GM18508 (cell line): ENCODE measurements at regions not wholly inside any gene's neighbourhood (a gene's known extent, or its start where the extent isn't known, plus 50 kb on each side); places are given as distances from the start of the nearest gene placed in this dataset.
"Not testable (repeated sequence)": the region's sequence is repeated elsewhere in the genome, so short reads cannot be mapped to it uniquely, and the experiment has no call there.

Source experiments
- ATAC-seq: cut with Tn5 transposase; IDR thresholded peaks from one replicate; pipeline ENCODE4 v1.9.1; 2021; ENCODE audit warnings: moderate number of reproducible peaks; ENCODE audit not compliant: insufficient read depth, unreplicated experiment

DNA sequence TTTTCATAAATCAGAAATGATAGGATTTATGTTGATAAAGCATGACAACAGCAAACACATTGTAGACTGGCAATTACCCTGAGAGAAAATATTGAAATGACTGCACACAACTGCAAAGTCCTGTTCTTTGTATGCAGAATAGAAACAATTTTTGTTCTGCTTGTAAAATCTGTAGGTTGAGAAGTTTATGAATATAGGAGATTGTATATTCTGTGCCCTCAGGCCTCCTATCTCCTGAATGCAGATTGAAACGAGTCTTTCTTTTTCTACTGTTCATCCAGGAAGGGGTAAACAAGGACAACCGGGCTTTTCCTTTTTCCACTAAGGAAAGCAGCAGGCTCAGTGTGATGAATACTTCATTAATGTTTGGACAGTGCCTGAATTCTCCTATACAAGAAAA lies 95.0 kb upstream of the HAPLN1 start:
- ATAC-seq: no peak

DNA sequence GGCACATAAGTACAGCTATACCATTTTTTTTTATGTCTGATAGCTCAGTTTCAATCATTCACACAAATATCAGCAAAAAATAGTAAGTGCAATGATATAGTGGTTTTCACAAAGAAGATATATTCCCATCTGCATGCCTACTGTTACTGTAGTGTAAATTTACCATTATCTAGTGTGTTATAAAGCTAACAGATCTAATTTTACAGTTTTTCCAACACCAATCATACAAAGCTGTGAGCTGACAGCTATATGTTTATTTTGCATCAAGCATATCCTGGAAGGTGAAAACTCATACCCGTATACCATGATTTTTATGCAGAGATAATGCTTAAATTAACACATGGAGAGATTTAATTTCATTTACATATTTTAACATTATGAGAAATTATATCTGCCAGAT lies 89.9 kb upstream of the HAPLN1 start:
- no peak for ATAC-seq

DNA sequence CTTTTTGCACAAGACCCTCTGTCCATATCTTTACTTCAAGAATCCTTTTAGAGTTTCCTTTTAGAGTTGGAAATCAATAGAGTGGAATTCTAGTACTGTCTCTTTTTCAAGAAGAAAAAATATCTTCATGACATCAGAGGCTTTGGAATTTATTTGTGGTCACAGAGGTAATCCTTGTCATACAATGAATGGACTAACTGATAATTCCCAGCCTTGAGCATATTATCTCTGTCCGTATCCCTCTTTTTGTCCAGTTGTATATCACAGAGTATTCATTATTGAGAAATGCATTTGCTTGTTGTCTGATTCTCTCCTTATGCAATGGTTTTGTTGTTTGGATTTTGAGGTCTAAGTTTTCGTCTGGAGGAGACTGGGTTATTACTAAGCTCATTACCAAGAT lies 82.0 kb upstream of the HAPLN1 start:
- ATAC-seq: no peak

DNA sequence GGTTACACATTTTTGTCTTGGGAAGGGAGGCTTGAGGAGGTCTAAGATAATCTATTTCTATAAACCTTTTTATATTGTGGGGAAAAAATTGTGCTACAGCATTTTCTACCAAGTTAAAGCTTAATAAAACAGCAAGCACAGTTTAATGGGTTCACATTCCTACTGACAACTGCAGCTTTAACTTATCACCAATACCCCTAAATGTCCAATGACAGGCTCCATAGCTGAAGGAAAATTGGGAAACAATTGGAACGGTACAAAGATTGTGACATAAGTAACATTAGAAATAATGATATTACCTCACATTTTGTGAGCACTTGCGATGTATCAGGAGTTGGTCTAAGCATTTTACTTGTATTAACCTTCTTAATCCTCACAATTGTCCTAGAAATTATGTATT lies 79.5 kb upstream of the HAPLN1 start:
- no peak for ATAC-seq

DNA sequence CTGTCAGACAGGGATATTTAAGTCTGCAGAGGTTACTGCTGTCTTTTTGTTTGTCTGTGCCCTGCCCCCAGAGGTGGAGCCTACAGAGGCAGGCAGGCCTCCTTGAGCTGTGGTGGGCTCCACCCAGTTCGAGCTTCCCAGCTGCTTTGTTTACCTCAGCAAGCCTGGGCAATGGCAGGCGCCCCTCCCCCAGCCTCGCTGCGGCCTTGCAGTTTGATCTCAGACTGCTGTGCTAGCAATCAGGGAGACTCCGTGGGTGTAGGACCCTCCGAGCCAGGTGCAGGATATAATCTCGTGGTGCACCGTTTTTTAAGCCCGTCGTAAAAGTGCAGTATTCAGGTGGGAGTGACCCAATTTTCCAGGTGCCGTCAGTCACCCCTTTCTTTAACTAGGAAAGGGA lies 78.4 kb upstream of the HAPLN1 start:
- ATAC-seq: not testable (repeated sequence)

DNA sequence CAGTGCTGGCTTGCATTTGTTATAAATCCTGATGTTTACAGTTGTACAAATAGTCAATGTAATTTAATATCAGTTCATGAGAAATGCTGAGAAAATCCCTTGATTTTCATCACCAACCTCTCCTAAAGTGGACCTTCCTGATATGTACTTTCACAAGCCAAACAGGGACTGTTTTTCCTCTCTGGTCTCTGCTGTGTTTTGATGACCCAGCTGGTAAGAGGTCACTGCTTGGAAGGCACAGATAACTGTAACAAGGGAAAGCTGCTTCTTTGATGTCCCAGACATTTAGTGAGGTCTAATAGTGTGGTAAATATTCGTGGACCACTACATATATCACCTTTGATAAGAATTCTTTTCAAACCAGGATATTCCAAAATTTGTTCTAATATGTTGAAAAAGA lies 68.7 kb upstream of the HAPLN1 start:
- ATAC-seq: no peak

DNA sequence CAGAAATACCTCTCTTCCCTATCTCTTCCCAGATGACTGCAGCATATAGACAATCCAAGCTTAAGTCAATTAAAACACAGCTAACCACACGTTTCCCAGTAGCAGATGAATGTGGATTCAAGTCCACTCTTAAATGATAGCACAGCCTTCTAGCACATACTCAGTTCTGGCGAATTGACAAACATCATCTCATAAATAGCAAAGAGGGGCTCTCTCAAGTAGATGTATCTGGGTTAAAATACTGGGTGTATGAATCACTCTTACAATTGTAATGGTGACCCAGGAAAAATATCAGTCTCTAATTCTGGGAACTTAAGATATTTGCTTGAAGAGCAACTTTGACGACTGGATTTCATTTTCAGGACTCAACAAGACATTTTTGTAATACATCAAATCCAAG lies 67.0 kb upstream of the HAPLN1 start:
- no peak for ATAC-seq

DNA sequence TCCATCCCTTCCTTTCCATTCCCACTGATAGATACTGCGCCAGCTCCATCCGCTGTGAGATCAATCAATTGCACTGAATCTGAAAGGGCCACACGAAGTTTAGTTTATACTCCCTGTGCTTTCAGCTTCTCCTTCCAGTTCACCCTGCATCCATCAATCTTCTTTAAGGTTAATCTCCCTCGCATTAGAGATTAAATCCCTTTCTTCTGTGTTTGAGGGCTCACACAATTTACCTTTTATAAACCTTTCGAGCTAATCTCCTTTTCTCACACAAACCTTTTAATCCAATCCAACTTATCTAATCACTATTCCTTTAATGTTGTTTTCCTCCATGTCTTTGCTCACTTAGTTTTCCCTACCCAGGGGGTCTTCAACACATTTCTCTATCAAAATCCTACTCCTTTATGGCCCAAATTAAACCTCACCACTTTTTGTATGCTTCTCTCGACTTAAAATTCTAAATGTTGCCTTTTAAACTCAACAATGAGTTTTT lies 64.6 kb upstream of the HAPLN1 start:
- ATAC-seq: no peak

DNA sequence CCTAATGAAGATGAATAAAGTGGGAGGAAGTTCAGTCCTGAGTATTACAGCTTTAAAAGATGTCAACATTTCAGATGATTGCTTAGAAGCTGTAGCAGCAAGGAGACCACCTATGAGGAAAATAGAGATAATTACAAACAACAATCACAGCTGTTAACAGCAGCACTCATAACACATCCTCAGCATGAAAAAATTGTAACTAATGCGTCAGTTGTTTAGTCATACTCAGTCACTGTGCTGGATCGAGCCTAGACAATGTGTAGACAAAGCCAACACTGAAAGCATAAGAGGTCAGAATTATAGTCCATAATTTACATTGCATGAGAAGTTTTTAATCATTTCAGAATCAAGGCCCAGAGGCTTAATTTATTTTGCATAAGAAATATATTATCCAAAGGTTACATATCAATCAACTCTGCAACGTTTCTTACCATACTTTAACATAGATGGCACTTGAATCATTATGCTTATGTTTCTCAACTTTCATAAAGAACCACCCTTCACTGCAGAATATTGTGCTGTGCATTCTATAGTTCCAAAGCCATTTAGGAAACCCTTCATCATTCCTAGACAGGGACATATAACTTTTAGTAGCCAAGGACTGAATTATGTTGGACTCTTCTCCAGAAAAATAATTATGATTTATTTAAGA lies 60.2 kb upstream of the HAPLN1 start:
- ATAC-seq: no peak

DNA sequence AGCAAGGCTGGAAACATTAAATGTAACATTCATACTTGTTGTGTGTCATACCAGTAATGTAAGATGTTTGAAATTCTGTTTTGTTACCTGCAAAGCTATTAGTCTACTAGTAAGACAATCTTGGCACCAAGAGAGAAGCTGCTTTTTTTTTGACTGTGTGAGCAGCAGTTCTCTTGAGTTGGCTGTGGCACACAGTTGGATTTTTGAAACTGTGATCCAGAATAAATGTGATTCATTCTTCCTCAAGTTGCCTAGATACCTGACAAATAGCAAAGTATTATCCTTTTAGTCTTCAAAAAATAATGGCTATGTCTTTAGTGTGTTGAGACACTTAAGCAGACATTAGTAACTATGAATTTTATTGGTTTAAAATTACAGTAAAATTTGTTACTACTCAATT lies 57.2 kb upstream of the HAPLN1 start:
- no peak for ATAC-seq

DNA sequence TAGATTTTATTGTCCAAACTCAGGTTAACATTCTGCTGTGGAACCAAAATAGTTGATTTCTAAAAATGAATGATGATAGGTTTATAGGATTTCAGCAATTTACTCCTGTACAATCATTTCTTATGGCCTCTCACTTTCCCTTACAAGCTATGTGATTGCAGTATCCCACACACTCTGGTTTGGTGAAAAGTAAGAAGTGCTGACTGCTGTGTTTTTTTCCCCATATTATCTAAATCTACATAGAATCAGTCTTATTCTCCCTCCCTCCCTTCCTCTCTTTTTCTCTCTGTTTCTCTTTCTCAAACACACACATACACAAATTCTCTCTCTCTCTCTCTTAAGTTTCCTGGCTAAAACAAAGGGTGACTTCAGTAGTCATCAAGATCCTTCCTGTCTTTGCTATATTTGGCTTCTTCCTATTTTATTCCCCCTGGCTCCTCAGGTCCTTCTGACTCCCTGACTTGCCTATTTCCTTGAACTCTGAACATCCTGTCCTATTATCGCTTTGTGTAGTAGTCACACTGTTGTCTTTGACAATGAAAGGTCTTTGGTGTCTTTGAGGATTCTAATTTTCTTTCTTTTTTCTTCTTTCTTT lies 55.9 kb upstream of the HAPLN1 start:
- ATAC-seq: no peak
